ENCODE measurements at regions not wholly inside any gene's neighbourhood (a gene's known extent, or its start where the extent isn't known, plus 50 kb on each side); places are given as distances from the start of the nearest gene placed in this dataset.
A peak's percentile ranks its signal among the peaks of the same experiment; 100 is the strongest.

DNA sequence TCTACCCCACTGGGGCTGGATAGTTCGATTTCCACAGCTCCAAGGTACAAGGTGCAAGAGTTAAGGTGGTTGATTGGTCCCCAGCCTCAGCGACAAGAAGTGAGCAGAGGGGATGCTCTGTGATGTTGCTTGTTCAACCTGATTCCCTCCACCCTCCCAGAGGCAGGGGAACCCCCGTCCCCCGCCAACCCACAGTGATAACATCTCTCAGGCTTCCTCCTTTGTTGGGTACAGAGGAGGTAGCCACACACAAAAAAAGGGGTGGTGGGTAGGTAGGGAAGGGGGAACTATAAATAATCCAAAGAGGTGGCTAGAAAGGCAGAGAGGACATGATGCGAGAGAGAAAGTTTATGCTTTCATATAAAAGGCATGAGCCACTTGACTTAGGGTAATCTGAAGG lies 192.9 kb upstream of the POU3F3 start:
- intact Hi-C loops (cut with micrococcal nuclease): no loop called here
- no peaks in the 10 kb centered on the region for H3K4me1 ChIP-seq (ENCODE audit: control insufficient read depth in 2 of 2, insufficient read depth in 2 of 2, low read length in 2 of 2)
- no peaks in the 10 kb centered on the region for H3K36me3 Mint-ChIP-seq
- POLR2A ChIA-PET: no interaction called here
- no peaks in the 10 kb centered on the region for H3K36me3 ChIP-seq (ENCODE audit: control insufficient read depth in 2 of 3, insufficient read depth in 3 of 3, low read length in 3 of 3)
- no peak overlapping the region for H3K27ac ChIP-seq (ENCODE audit: low read depth, low read length)
- H3K4me3 Mint-ChIP-seq: no peak overlapping the region
- H3K4me3 ChIP-seq (ENCODE audit: low read length): no peak overlapping the region
- H3K27me3 Mint-ChIP-seq: peaks cover 33 to 53% (median 40%) of the 10 kb centered on the region in 5 donors
- H3K27me3 ChIP-seq (ENCODE audit: control insufficient read depth in 2 of 2, insufficient read depth in 2 of 2, low read length in 2 of 2): peaks cover 0 to 4% of the 10 kb centered on the region in 2 donors
- CTCF ChIA-PET: no interaction called here
- ATAC-seq: peak; percentile 33
- no peaks in the 10 kb centered on the region for H3K9me3 ChIP-seq (ENCODE audit: control insufficient read depth in 2 of 3, low read length in 3 of 3)
- DNase-seq: no peak
- no peak overlapping the region for H3K27ac Mint-ChIP-seq
- peaks cover 5 to 10% (median 8%) of the 10 kb centered on the region in 7 donors for H3K4me1 Mint-ChIP-seq
- H3K9me3 Mint-ChIP-seq: peaks cover 0 to 5% (median 0%) of the 10 kb centered on the region in 11 donors

DNA sequence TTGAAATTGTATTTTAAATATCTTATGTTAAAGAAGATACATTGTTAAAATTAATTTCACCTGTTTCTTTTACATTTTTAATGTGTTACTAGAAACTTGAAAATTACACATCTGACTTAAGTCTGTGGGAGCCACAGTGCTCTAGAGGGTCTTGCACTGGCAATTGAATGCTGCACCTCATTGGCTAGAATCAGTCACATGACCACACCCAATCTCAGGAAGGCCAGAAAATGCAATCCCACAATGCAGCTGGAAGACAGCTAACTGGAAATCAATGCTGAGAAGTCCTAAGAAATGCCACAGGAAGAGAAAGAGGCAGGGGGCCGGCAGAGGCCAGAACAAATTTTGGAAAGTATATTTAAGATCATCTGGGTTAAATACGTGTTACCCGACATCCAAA lies 189.2 kb upstream of the POU3F3 start:
- H3K27me3 Mint-ChIP-seq: peaks cover 16 to 21% (median 20%) of the 10 kb centered on the region in 5 donors
- intact Hi-C loops (cut with micrococcal nuclease): no loop called here
- no peak for DNase-seq
- Histone ChIP-seq H3K36me3 (ENCODE audit: control insufficient read depth in 2 of 3, insufficient read depth in 3 of 3, low read length in 3 of 3) (no peaks in the 10 kb centered on the region), H3K27me3 (ENCODE audit: control insufficient read depth in 2 of 2, insufficient read depth in 2 of 2, low read length in 2 of 2) (peaks cover 0 to 4% of the 10 kb centered on the region in 2 donors), H3K27ac (ENCODE audit: low read depth, low read length) (no peak overlapping the region), H3K4me1 (ENCODE audit: control insufficient read depth in 2 of 2, insufficient read depth in 2 of 2, low read length in 2 of 2) (no peaks in the 10 kb centered on the region), H3K9me3 (ENCODE audit: control insufficient read depth in 2 of 3, low read length in 3 of 3) (no peaks in the 10 kb centered on the region), H3K4me3 (ENCODE audit: low read length) (no peak overlapping the region)
- no peaks in the 10 kb centered on the region for H3K36me3 Mint-ChIP-seq
- peaks cover 0 to 7% (median 0%) of the 10 kb centered on the region in 11 donors for H3K9me3 Mint-ChIP-seq
- no peak for ATAC-seq
- no peak overlapping the region for H3K4me3 Mint-ChIP-seq
- H3K4me1 Mint-ChIP-seq: no peaks in the 10 kb centered on the region
- ChIA-PET CTCF (no interaction called here), POLR2A (no interaction called here)
- peak overlapping the region in 1 of 9 donors; percentile 37 for H3K27ac Mint-ChIP-seq

DNA sequence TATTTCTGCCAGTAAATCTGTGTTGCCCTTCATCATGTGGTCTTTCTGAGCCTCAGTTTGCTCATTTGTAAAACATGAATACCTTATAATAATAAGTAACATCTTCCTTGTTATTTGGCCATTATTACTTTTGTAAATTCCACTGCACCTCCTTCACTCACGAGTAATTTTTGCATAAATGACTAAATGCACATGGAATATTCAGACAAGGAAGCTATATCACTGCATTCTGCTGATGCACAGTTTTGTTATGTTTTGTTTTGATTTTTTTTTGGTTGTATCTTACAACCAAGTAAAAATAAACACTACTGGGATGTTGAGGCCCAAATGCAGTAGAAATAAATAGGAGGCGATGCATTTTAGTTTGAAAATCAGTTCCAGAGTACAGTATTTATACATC lies 185.3 kb upstream of the POU3F3 start:
- no peaks in the 10 kb centered on the region for H3K27me3 ChIP-seq (ENCODE audit: control insufficient read depth in 2 of 2, insufficient read depth in 2 of 2, low read length in 2 of 2)
- no peaks in the 10 kb centered on the region for H3K4me1 Mint-ChIP-seq
- peaks cover 0 to 6% (median 4%) of the 10 kb centered on the region in 5 donors for H3K27me3 Mint-ChIP-seq
- CTCF ChIA-PET: no interaction called here
- no peak overlapping the region for H3K4me3 ChIP-seq (ENCODE audit: low read length)
- ATAC-seq (no peak), DNase-seq (no peak)
- peaks cover 0 to 7% (median 0%) of the 10 kb centered on the region in 11 donors for H3K9me3 Mint-ChIP-seq
- no peak overlapping the region for H3K27ac Mint-ChIP-seq
- H3K36me3 Mint-ChIP-seq: no peaks in the 10 kb centered on the region
- H3K36me3 ChIP-seq (ENCODE audit: control insufficient read depth in 2 of 3, insufficient read depth in 3 of 3, low read length in 3 of 3): no peaks in the 10 kb centered on the region
- intact Hi-C loops (cut with micrococcal nuclease): no loop called here
- no peak overlapping the region for H3K27ac ChIP-seq (ENCODE audit: low read depth, low read length)
- no peaks in the 10 kb centered on the region for H3K9me3 ChIP-seq (ENCODE audit: control insufficient read depth in 2 of 3, low read length in 3 of 3)
- POLR2A ChIA-PET: no interaction called here
- no peak overlapping the region for H3K4me3 Mint-ChIP-seq
- no peaks in the 10 kb centered on the region for H3K4me1 ChIP-seq (ENCODE audit: control insufficient read depth in 2 of 2, insufficient read depth in 2 of 2, low read length in 2 of 2)

DNA sequence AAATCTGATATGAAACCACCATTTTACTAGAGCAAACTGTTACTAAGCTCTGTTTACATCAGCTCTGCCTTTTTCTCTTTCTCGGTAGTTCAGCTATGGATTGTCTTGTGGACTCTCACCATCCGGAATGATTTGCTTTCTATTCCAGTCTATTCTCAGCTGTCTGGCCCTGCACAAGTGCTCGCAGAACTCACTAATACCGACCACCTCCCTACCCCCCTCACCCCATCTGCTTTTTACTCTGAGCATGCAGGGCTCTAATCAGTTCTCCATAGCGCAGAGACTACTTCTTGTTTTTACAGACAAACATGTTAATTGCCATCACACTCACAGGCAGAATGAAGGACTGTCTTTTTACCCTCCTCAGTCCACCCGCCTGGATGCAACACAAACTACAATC lies 180.7 kb upstream of the POU3F3 start:
- no peaks in the 10 kb centered on the region for H3K9me3 ChIP-seq (ENCODE audit: control insufficient read depth in 2 of 3, low read length in 3 of 3)
- ATAC-seq (no peak), DNase-seq (no peak)
- H3K4me1 Mint-ChIP-seq: no peaks in the 10 kb centered on the region
- peaks cover 0 to 9% (median 0%) of the 10 kb centered on the region in 11 donors for H3K9me3 Mint-ChIP-seq
- no peak overlapping the region for H3K27ac ChIP-seq (ENCODE audit: low read depth, low read length)
- H3K4me3 Mint-ChIP-seq: no peak overlapping the region
- H3K27ac Mint-ChIP-seq: no peak overlapping the region
- H3K4me1 ChIP-seq (ENCODE audit: control insufficient read depth in 2 of 2, insufficient read depth in 2 of 2, low read length in 2 of 2): no peaks in the 10 kb centered on the region
- POLR2A ChIA-PET: no interaction called here
- H3K27me3 ChIP-seq (ENCODE audit: control insufficient read depth in 2 of 2, insufficient read depth in 2 of 2, low read length in 2 of 2): no peaks in the 10 kb centered on the region
- H3K27me3 Mint-ChIP-seq: peaks cover 0 to 23% (median 18%) of the 10 kb centered on the region in 5 donors
- H3K36me3 Mint-ChIP-seq: no peaks in the 10 kb centered on the region
- intact Hi-C loops (cut with micrococcal nuclease): no loop called here
- no peaks in the 10 kb centered on the region for H3K36me3 ChIP-seq (ENCODE audit: control insufficient read depth in 2 of 3, insufficient read depth in 3 of 3, low read length in 3 of 3)
- no peak overlapping the region for H3K4me3 ChIP-seq (ENCODE audit: low read length)
- CTCF ChIA-PET: no interaction called here

DNA sequence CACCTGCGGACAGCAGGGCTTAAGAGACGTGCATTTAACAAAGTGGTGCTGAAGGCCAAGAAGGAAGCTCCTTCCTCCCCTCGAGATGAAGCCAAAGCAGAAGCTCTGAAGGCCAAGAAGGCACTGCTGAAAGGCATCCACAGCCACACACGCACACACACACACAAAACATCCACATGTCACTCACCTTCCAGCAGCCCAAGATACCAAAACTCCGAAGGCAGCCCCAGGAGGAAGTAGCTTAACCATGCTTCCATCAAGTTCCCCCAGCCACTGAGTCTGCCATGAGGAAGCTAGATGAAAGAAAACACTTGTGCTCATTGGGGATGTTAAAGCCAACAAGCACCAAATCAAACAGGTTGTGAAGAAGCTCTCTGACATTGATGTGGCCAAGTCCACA lies 175.7 kb upstream of the POU3F3 start:
- Histone ChIP-seq H3K4me1 (ENCODE audit: control insufficient read depth in 2 of 2, insufficient read depth in 2 of 2, low read length in 2 of 2) (no peaks in the 10 kb centered on the region), H3K36me3 (ENCODE audit: control insufficient read depth in 2 of 3, insufficient read depth in 3 of 3, low read length in 3 of 3) (no peaks in the 10 kb centered on the region), H3K27me3 (ENCODE audit: control insufficient read depth in 2 of 2, insufficient read depth in 2 of 2, low read length in 2 of 2) (no peaks in the 10 kb centered on the region), H3K27ac (ENCODE audit: low read depth, low read length) (no peak overlapping the region), H3K4me3 (ENCODE audit: low read length) (no peak overlapping the region), H3K9me3 (ENCODE audit: control insufficient read depth in 2 of 3, low read length in 3 of 3) (no peaks in the 10 kb centered on the region)
- ChIA-PET CTCF (no interaction called here), POLR2A (interaction anchor here (0.6 kb wide), 1 partner anchor 13 kb away, joined by 3 read pairs; no protein-coding TSS in a partner anchor)
- ATAC-seq: no peak
- no peak overlapping the region for H3K4me3 Mint-ChIP-seq
- DNase-seq: no peak
- no peaks in the 10 kb centered on the region for H3K4me1 Mint-ChIP-seq
- peaks cover 2 to 18% (median 12%) of the 10 kb centered on the region in 5 donors for H3K27me3 Mint-ChIP-seq
- no peak overlapping the region for H3K27ac Mint-ChIP-seq
- peaks cover 0 to 9% (median 0%) of the 10 kb centered on the region in 11 donors for H3K9me3 Mint-ChIP-seq
- intact Hi-C loops (cut with micrococcal nuclease): no loop called here
- no peaks in the 10 kb centered on the region for H3K36me3 Mint-ChIP-seq

DNA sequence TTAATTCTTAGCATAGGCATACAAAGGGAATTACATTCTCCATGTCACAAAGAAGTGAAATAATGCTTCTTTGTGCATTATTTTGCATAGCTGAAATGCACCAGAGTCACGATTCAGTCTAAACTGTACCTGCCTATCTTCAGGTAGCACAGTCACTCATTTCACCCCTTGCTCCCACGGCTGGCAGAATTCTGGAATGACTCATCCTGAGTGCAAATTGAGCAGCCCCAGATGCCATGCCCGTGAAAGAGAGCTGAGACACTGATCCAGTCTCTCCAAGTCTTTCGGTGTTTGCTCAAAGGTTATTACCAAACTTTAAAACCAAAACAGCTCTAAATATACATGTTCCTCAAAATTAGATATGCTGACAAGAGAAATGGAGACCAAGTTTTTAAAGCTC lies 168.3 kb upstream of the POU3F3 start:
- ChIA-PET POLR2A (no interaction called here), CTCF (no interaction called here)
- Histone ChIP-seq H3K27me3 (ENCODE audit: control insufficient read depth in 2 of 2, insufficient read depth in 2 of 2, low read length in 2 of 2) (no peaks in the 10 kb centered on the region), H3K27ac (ENCODE audit: low read depth, low read length) (no peak overlapping the region), H3K36me3 (ENCODE audit: control insufficient read depth in 2 of 3, insufficient read depth in 3 of 3, low read length in 3 of 3) (no peaks in the 10 kb centered on the region), H3K4me3 (ENCODE audit: low read length) (no peak overlapping the region), H3K4me1 (ENCODE audit: control insufficient read depth in 2 of 2, insufficient read depth in 2 of 2, low read length in 2 of 2) (no peaks in the 10 kb centered on the region), H3K9me3 (ENCODE audit: control insufficient read depth in 2 of 3, low read length in 3 of 3) (no peaks in the 10 kb centered on the region)
- Mint-ChIP-seq H3K9me3 (peaks cover 0 to 6% (median 0%) of the 10 kb centered on the region in 11 donors), H3K27me3 (peaks cover 0 to 2% (median 0%) of the 10 kb centered on the region in 5 donors), H3K36me3 (no peaks in the 10 kb centered on the region), H3K27ac (no peak overlapping the region), H3K4me3 (no peak overlapping the region), H3K4me1 (no peaks in the 10 kb centered on the region)
- intact Hi-C loops (cut with micrococcal nuclease): no loop called here
- DNase-seq (no peak), ATAC-seq (no peak)

DNA sequence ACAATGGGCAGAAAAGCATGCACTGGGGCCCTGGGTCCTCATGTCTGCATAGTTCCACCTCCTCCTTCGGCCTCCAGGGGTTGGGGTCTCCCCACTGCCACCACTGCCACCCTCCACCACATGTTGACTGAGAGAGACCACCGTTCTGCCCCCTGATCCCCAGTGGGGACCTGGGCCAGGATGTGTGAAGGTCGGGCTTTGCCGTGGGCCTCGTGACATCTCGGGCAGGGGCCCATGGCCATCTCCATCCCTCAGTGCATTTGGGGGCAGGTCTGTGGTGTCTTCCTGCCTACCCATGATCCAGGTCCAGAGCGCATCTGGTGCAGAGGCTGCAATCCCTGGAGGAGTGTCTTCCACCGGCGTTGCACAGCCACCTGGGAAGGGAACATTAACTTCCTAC lies 166.8 kb upstream of the POU3F3 start:
- no peaks in the 10 kb centered on the region for H3K36me3 Mint-ChIP-seq
- H3K9me3 Mint-ChIP-seq: peaks cover 0 to 6% (median 0%) of the 10 kb centered on the region in 11 donors
- H3K27me3 ChIP-seq (ENCODE audit: control insufficient read depth in 2 of 2, insufficient read depth in 2 of 2, low read length in 2 of 2): no peaks in the 10 kb centered on the region
- ChIA-PET POLR2A (no interaction called here), CTCF (no interaction called here)
- no peaks in the 10 kb centered on the region for H3K9me3 ChIP-seq (ENCODE audit: control insufficient read depth in 2 of 3, low read length in 3 of 3)
- H3K4me3 Mint-ChIP-seq: no peak overlapping the region
- ATAC-seq: no peak
- H3K27me3 Mint-ChIP-seq: no peaks in the 10 kb centered on the region
- H3K36me3 ChIP-seq (ENCODE audit: control insufficient read depth in 2 of 3, insufficient read depth in 3 of 3, low read length in 3 of 3): no peaks in the 10 kb centered on the region
- H3K4me3 ChIP-seq (ENCODE audit: low read length): no peak overlapping the region
- no peaks in the 10 kb centered on the region for H3K4me1 ChIP-seq (ENCODE audit: control insufficient read depth in 2 of 2, insufficient read depth in 2 of 2, low read length in 2 of 2)
- no peaks in the 10 kb centered on the region for H3K4me1 Mint-ChIP-seq
- H3K27ac Mint-ChIP-seq: no peak overlapping the region
- no peak overlapping the region for H3K27ac ChIP-seq (ENCODE audit: low read depth, low read length)
- intact Hi-C loops (cut with micrococcal nuclease): no loop called here
- DNase-seq: no peak

Measured in naive thymus-derived CD4-positive, alpha-beta T cell (primary cell).